H1 (cell line): ENCODE measurements at regions not wholly inside any gene's neighbourhood (a gene's known extent, or its start where the extent isn't known, plus 50 kb on each side); places are given as distances from the start of the nearest gene placed in this dataset.

Experiments used
- ATF3 ChIP-seq: IDR thresholded peaks from 2 replicates; pipeline ENCODE4 v1.6.1; 2011; ENCODE audit warnings: low read depth, mild to moderate bottlenecking, low read length; ENCODE audit not compliant: insufficient read depth
- SAP30 ChIP-seq: fragments of 300-600 bp; sonication (generic); IDR thresholded peaks from 2 replicates; pipeline ENCODE4 v1.7.1; 2012; ENCODE audit warnings: low read length, moderate library complexity, mild to moderate bottlenecking, inconsistent platforms; ENCODE audit not compliant: insufficient read depth, insufficient replicate concordance
- SP4 ChIP-seq: IDR thresholded peaks from 2 replicates; pipeline ENCODE4 v1.6.1; 2012; ENCODE audit warnings: low read length, inconsistent platforms

- TF ChIP-seq SAP30 (no peak), ATF3 (no peak), SP4 (no peak)
- TF ChIP-seq, all 59 proteins: peak for 0
Measured at GRCh38 chr15:35980719-35981118, 434.8 kb upstream of the DPH6 start (continued).
